HG03039 (cell line): ENCODE measurements at regions not wholly inside any gene's neighbourhood (a gene's known extent, or its start where the extent isn't known, plus 50 kb on each side); places are given as distances from the start of the nearest gene placed in this dataset.
"Not testable (repeated sequence)": the region's sequence is repeated elsewhere in the genome, so short reads cannot be mapped to it uniquely, and the experiment has no call there.

Experiments
- ATAC-seq: cut with Tn5 transposase; IDR thresholded peaks from one replicate; pipeline ENCODE4 v1.9.1; 2021; ENCODE audit warnings: mild to moderate bottlenecking, moderate library complexity; ENCODE audit not compliant: unreplicated experiment

- ATAC-seq: no peak
These were observed 1466.0 kb upstream of the GOT2 start for GRCh38 chr16:60200161-60200560.

GRCh38 chr16:60199150-60199549 lies 1465.0 kb upstream of the GOT2 start:
- no peak for ATAC-seq

- no peak for ATAC-seq
These were observed 1447.4 kb upstream of the GOT2 start for GRCh38 chr16:60181536-60181935.

GRCh38 chr16:60180609-60181008 lies 1446.5 kb upstream of the GOT2 start:
- ATAC-seq: no peak

GRCh38 chr16:60170196-60170595 lies 1436.1 kb upstream of the GOT2 start:
- no peak for ATAC-seq

GRCh38 chr16:60166111-60166510 lies 1432.0 kb upstream of the GOT2 start:
- ATAC-seq: no peak

GRCh38 chr16:60151987-60152386 lies 1417.9 kb upstream of the GOT2 start:
- no peak for ATAC-seq

GRCh38 chr16:60150907-60151306 lies 1416.8 kb upstream of the GOT2 start:
- no peak for ATAC-seq

- ATAC-seq: no peak
These were observed 1409.2 kb upstream of the GOT2 start for GRCh38 chr16:60143348-60143705.

- ATAC-seq: no peak
These were observed 1408.7 kb upstream of the GOT2 start for GRCh38 chr16:60142619-60143347.

- no peak for ATAC-seq
These were observed 1403.8 kb upstream of the GOT2 start for GRCh38 chr16:60137891-60138290.

- no peak for ATAC-seq
These were observed 1393.1 kb upstream of the GOT2 start for GRCh38 chr16:60127196-60127595.

- ATAC-seq: not testable (repeated sequence)
These were observed 1392.0 kb upstream of the GOT2 start for GRCh38 chr16:60126115-60126514.

GRCh38 chr16:60123392-60124023 lies 1389.4 kb upstream of the GOT2 start:
- no peak for ATAC-seq

GRCh38 chr16:60120586-60120985 lies 1386.5 kb upstream of the GOT2 start:
- ATAC-seq: no peak

GRCh38 chr16:60110531-60110930 lies 1376.4 kb upstream of the GOT2 start:
- no peak for ATAC-seq

GRCh38 chr16:60107871-60108270 lies 1373.8 kb upstream of the GOT2 start:
- ATAC-seq: no peak

- ATAC-seq: no peak
These were observed 1373.3 kb upstream of the GOT2 start for GRCh38 chr16:60107437-60107836.

- ATAC-seq: no peak
These were observed 1366.3 kb upstream of the GOT2 start for GRCh38 chr16:60100371-60100770.

- no peak for ATAC-seq
These were observed 1357.4 kb upstream of the GOT2 start for GRCh38 chr16:60091529-60091928.

- ATAC-seq: no peak
These were observed 1357.0 kb upstream of the GOT2 start for GRCh38 chr16:60091071-60091470.

- no peak for ATAC-seq
These were observed 1353.4 kb upstream of the GOT2 start for GRCh38 chr16:60087530-60087929.

- ATAC-seq: not testable (repeated sequence)
These were observed 1344.7 kb upstream of the GOT2 start for GRCh38 chr16:60078819-60079218.
